GM21360 (cell line): ENCODE measurements at regions not wholly inside any gene's neighbourhood (a gene's known extent, or its start where the extent isn't known, plus 50 kb on each side); places are given as distances from the start of the nearest gene placed in this dataset.
"Not testable (repeated sequence)": the region's sequence is repeated elsewhere in the genome, so short reads cannot be mapped to it uniquely, and the experiment has no call there.

Experiments used
- ATAC-seq: cut with Tn5 transposase; IDR thresholded peaks from one replicate; pipeline ENCODE4 v1.9.1; 2021; ENCODE audit warnings: mild to moderate bottlenecking, moderate library complexity; ENCODE audit not compliant: unreplicated experiment

- no peak for ATAC-seq
Observed at GRCh38 chr18:66900837-66901236, 296.9 kb upstream of the CDH19 start.

- ATAC-seq: no peak
Observed at GRCh38 chr18:66895631-66896030, 291.7 kb upstream of the CDH19 start.

GRCh38 chr18:66894851-66895250, 291.0 kb upstream of the CDH19 start:
- ATAC-seq: no peak

GRCh38 chr18:66892388-66892787, 288.5 kb upstream of the CDH19 start:
- ATAC-seq: not testable (repeated sequence)

- no peak for ATAC-seq
Observed at GRCh38 chr18:66874812-66875474, 271.1 kb upstream of the CDH19 start.

GRCh38 chr18:66874375-66874774, 270.5 kb upstream of the CDH19 start:
- ATAC-seq: no peak

GRCh38 chr18:66873899-66874298, 270.0 kb upstream of the CDH19 start:
- ATAC-seq: no peak

- ATAC-seq: no peak
Observed at GRCh38 chr18:66872277-66872676, 268.4 kb upstream of the CDH19 start.

GRCh38 chr18:66867653-66868052, 263.8 kb upstream of the CDH19 start:
- ATAC-seq: no peak

GRCh38 chr18:66866427-66866940, 262.6 kb upstream of the CDH19 start:
- ATAC-seq: not testable (repeated sequence)

- no peak for ATAC-seq
Observed at GRCh38 chr18:66838340-66838987, 234.6 kb upstream of the CDH19 start.

GRCh38 chr18:66833646-66834045, 229.8 kb upstream of the CDH19 start:
- ATAC-seq: no peak

GRCh38 chr18:66826211-66826610, 222.3 kb upstream of the CDH19 start:
- ATAC-seq: no peak

GRCh38 chr18:66825347-66825746, 221.5 kb upstream of the CDH19 start:
- no peak for ATAC-seq

- no peak for ATAC-seq
Observed at GRCh38 chr18:66819235-66819634, 215.3 kb upstream of the CDH19 start.

GRCh38 chr18:66813138-66813537, 209.2 kb upstream of the CDH19 start:
- ATAC-seq: no peak

- no peak for ATAC-seq
Observed at GRCh38 chr18:66795051-66795450, 191.2 kb upstream of the CDH19 start.

- ATAC-seq: no peak
Observed at GRCh38 chr18:66792466-66792865, 188.6 kb upstream of the CDH19 start.

GRCh38 chr18:66780609-66781008, 176.7 kb upstream of the CDH19 start:
- no peak for ATAC-seq

GRCh38 chr18:66778048-66778447, 174.2 kb upstream of the CDH19 start:
- no peak for ATAC-seq

- no peak for ATAC-seq
Observed at GRCh38 chr18:66769375-66769774, 165.5 kb upstream of the CDH19 start.

GRCh38 chr18:66764230-66764629, 160.3 kb upstream of the CDH19 start:
- ATAC-seq: no peak

- no peak for ATAC-seq
Observed at GRCh38 chr18:66761166-66761565, 157.3 kb upstream of the CDH19 start.
